ENCODE measurements at regions not wholly inside any gene's neighbourhood (a gene's known extent, or its start where the extent isn't known, plus 50 kb on each side); places are given as distances from the start of the nearest gene placed in this dataset.

DNA sequence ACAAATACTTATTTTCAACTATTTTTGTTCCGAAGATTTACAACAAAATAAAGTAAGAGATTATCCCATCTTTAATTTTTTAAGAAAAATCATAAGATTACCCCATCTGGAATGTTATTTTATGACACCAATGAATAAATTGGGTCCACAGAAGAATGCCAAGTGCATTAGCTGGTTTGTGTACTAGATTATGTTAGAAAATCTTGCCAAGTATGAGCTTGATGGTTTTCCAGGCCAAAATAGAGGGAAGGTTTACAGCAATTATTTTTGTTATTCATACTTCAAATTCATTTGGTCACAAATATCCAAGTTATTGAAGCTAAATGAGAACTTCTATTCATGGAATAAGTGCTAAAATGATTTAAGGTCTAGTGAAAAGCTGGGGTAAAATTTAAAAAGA is 109.4 kb upstream of the DMRTA1 start:
- Histone ChIP-seq H3K36me3 (no peaks in the 10 kb centered on the region), H3K9me3 (no peaks in the 10 kb centered on the region), H3K4me3 (no peak overlapping the region), H3K27ac (no peak overlapping the region), H3K4me1 (no peaks in the 10 kb centered on the region), H3K27me3 (no peaks in the 10 kb centered on the region)
- TF ChIP-seq, protein P1, sequence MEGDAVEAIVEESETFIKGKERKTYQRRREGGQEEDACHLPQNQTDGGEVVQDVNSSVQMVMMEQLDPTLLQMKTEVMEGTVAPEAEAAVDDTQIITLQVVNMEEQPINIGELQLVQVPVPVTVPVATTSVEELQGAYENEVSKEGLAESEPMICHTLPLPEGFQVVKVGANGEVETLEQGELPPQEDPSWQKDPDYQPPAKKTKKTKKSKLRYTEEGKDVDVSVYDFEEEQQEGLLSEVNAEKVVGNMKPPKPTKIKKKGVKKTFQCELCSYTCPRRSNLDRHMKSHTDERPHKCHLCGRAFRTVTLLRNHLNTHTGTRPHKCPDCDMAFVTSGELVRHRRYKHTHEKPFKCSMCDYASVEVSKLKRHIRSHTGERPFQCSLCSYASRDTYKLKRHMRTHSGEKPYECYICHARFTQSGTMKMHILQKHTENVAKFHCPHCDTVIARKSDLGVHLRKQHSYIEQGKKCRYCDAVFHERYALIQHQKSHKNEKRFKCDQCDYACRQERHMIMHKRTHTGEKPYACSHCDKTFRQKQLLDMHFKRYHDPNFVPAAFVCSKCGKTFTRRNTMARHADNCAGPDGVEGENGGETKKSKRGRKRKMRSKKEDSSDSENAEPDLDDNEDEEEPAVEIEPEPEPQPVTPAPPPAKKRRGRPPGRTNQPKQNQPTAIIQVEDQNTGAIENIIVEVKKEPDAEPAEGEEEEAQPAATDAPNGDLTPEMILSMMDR (IDR thresholded peaks at IDR 0.05) = no peak
- TF ChIP-seq EP300 (IDR thresholded peaks at IDR 0.05) (no peak), POLR2A (IDR thresholded peaks at IDR 0.05) (no peak), POLR2AphosphoS5 (IDR thresholded peaks at IDR 0.05) (no peak)
- ATAC-seq (ENCODE audit: low FRiP score in 2 of 2) = no peak
- 61 to 69% methylated on average over 1 of the region's 1 CpG for WGBS, 2 donors
- DNase-seq = no peak

DNA sequence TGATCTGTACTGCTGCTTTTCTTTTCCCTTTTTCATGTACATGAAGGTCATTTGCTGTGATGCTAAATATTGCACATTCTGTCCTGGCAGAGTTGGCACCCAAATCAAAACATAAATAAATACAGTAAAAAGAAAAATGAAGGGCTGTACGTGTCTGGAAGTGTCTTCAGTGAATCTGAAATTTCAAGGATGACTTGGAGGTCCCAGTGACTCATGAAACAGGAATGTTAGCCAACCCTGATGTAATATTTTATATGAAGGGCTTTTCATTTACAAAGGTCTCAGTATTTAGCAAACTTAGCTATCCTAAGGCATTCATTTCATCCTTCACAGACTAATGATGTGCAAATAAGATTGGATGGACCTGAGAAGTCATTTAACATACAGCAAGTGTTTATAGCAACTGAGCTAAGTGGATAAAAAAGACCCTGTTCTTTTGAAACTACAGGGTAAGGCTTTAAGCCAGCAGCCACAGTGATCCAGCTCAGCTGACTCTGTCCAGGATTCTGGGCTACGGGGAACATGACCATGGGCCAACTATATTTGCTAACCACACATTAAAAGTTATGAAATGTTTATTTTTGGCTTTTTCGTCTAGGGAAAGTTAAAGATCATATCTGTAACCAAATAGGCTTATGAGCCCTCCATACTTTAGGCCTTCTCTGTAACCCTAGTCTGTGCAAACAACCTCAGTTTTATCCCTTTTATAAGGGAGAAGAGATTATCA is 104.0 kb upstream of the DMRTA1 start:
- H3K4me1 ChIP-seq = no peaks in the 10 kb centered on the region
- no peaks in the 10 kb centered on the region for H3K27me3 ChIP-seq
- no peak for DNase-seq
- 41 to 43% methylated on average over 3 of the region's 3 CpGs for WGBS, 2 donors
- ATAC-seq (ENCODE audit: low FRiP score in 2 of 2) = peak in 1 of 2 donors; percentile 79
- no peak for TF ChIP-seq EP300 (IDR thresholded peaks at IDR 0.05)
- TF ChIP-seq, protein P1 (IDR thresholded peaks at IDR 0.05) = no peak
- no peak for TF ChIP-seq POLR2AphosphoS5 (IDR thresholded peaks at IDR 0.05)
- TF ChIP-seq POLR2A (IDR thresholded peaks at IDR 0.05) = no peak
- H3K27ac ChIP-seq = no peak overlapping the region
- H3K4me3 ChIP-seq = no peak overlapping the region
- H3K9me3 ChIP-seq = no peaks in the 10 kb centered on the region
- H3K36me3 ChIP-seq = no peaks in the 10 kb centered on the region

DNA sequence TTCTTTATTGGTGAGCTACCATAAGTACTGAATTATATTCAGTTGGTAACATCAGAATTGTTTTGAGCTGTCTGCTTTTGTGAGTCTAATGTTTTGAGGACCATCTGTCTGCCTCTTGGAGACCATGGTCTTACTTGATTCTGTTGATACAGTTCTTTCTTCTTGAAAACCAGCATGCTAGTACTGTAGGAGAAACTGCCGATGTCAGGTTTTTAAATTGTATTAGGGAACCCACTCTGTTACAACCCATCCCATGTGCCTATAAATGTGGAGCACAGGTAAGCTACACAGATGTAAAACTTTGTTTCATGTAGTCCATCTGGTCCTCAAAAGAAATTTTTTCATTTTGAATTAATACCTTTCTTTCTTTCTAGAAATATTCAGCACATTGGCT is 103.4 kb upstream of the DMRTA1 start:
- Histone ChIP-seq H3K36me3 (no peaks in the 10 kb centered on the region), H3K9me3 (no peaks in the 10 kb centered on the region), H3K27me3 (no peaks in the 10 kb centered on the region), H3K4me1 (no peaks in the 10 kb centered on the region), H3K27ac (no peak overlapping the region), H3K4me3 (no peak overlapping the region)
- 83 to 89% methylated on average over 1 of the region's 1 CpG for WGBS, 2 donors
- ATAC-seq (ENCODE audit: low FRiP score in 2 of 2) (no peak), DNase-seq (no peak)
- TF ChIP-seq EP300 (IDR thresholded peaks at IDR 0.05) = no peak
- no peak for TF ChIP-seq POLR2AphosphoS5 (IDR thresholded peaks at IDR 0.05)
- TF ChIP-seq, protein P1 (IDR thresholded peaks at IDR 0.05) = no peak
- no peak for TF ChIP-seq POLR2A (IDR thresholded peaks at IDR 0.05)

DNA sequence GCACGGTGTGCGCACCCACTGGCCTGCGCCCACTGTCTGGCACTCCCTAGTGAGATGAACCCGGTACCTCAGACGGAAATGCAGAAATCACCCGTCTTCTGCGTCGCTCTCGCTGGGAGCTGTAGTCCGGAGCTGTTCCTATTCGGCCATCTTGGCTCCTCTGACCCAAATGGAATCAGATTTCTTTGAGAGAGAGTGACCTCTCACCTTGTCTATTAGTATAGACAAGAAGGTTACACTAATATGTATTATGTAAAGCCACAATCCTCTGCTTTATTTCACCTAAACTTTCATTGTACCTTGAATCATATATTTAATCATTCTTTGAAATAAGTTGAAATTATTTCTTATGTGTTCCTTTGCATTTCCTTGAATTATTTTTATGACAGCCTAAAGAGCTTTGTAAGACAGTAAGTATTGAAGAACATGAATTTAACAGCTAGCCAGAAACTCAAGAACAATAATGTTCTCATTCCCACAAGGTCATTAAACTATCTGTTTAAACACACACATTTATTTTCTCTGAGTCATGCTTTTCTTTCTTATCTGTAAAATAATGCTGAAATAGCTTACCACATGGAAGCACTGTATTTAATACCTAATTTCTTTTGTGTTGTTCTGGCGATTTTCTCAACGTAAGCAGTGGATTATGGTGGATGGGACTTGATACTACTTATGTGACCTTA is 91.8 kb upstream of the DMRTA1 start:
- Histone ChIP-seq H3K9me3 (no peaks in the 10 kb centered on the region), H3K4me1 (no peaks in the 10 kb centered on the region), H3K36me3 (no peaks in the 10 kb centered on the region), H3K27me3 (no peaks in the 10 kb centered on the region), H3K27ac (no peak overlapping the region), H3K4me3 (no peak overlapping the region)
- TF ChIP-seq, protein P1 (IDR thresholded peaks at IDR 0.05) = no peak
- TF ChIP-seq POLR2AphosphoS5 (IDR thresholded peaks at IDR 0.05) (no peak), EP300 (IDR thresholded peaks at IDR 0.05) (no peak), POLR2A (IDR thresholded peaks at IDR 0.05) (no peak)
- ATAC-seq (ENCODE audit: low FRiP score in 2 of 2) (no peak), DNase-seq (no peak)
- 90 to 92% methylated on average over 9 to 10 of the region's 13 CpGs for WGBS, 2 donors

Measured in upper lobe of left lung (tissue), 6 donors.